Erythroblast (primary cell): ENCODE measurements at regions not wholly inside any gene's neighbourhood (a gene's known extent, or its start where the extent isn't known, plus 50 kb on each side); places are given as distances from the start of the nearest gene placed in this dataset.

Source experiments
- GATA1 ChIP-seq: IDR thresholded peaks from 2 replicates; pipeline ENCODE4 v1.6.1; 2011; ENCODE audit warnings: low read depth, mild to moderate bottlenecking, control low read depth, low read length, moderate library complexity
- POLR2A ChIP-seq: IDR thresholded peaks from 2 replicates; pipeline ENCODE4 v1.6.1; 2011; ENCODE audit warnings: mild to moderate bottlenecking, low read length

GRCh38 chr18:73245345-73245744, 377.6 kb upstream of the NETO1 start:
- no peak for TF ChIP-seq POLR2A
- TF ChIP-seq GATA1 = no peak
